GM19452 (cell line): ENCODE measurements at regions not wholly inside any gene's neighbourhood (a gene's known extent, or its start where the extent isn't known, plus 50 kb on each side); places are given as distances from the start of the nearest gene placed in this dataset.
"Not testable (repeated sequence)": the region's sequence is repeated elsewhere in the genome, so short reads cannot be mapped to it uniquely, and the experiment has no call there.

Experiments
- ATAC-seq: cut with Tn5 transposase; IDR thresholded peaks from one replicate; pipeline ENCODE4 v1.9.1; 2021; ENCODE audit not compliant: unreplicated experiment

- not testable (repeated sequence) for ATAC-seq
Measured at GRCh38 chr6:140258302-140258701, 883.9 kb upstream of the CITED2 start.

GRCh38 chr6:140256248-140256647 is 881.8 kb upstream of the CITED2 start:
- ATAC-seq, result no peak

GRCh38 chr6:140253096-140253495 is 878.6 kb upstream of the CITED2 start:
- no peak for ATAC-seq

- ATAC-seq, result no peak
Measured at GRCh38 chr6:140252099-140252498, 877.7 kb upstream of the CITED2 start.

GRCh38 chr6:140245296-140246040 is 871.0 kb upstream of the CITED2 start:
- no peak for ATAC-seq

GRCh38 chr6:140237251-140237650 is 862.8 kb upstream of the CITED2 start:
- ATAC-seq, result no peak

- ATAC-seq, result no peak
Measured at GRCh38 chr6:140236732-140237131, 862.3 kb upstream of the CITED2 start.

- no peak for ATAC-seq
Measured at GRCh38 chr6:140230282-140230681, 855.8 kb upstream of the CITED2 start.

GRCh38 chr6:140228491-140228890 is 854.0 kb upstream of the CITED2 start:
- no peak for ATAC-seq

- no peak for ATAC-seq
Measured at GRCh38 chr6:140226637-140227036, 852.2 kb upstream of the CITED2 start.

- ATAC-seq, result no peak
Measured at GRCh38 chr6:140225701-140226436, 851.4 kb upstream of the CITED2 start.

GRCh38 chr6:140217283-140217682 is 842.8 kb upstream of the CITED2 start:
- no peak for ATAC-seq

GRCh38 chr6:140209775-140210174 is 835.3 kb upstream of the CITED2 start:
- ATAC-seq, result no peak

- no peak for ATAC-seq
Measured at GRCh38 chr6:140208286-140208685, 833.8 kb upstream of the CITED2 start.

- ATAC-seq, result no peak
Measured at GRCh38 chr6:140205795-140206593, 831.5 kb upstream of the CITED2 start.

- ATAC-seq, result no peak
Measured at GRCh38 chr6:140204154-140204553, 829.7 kb upstream of the CITED2 start.

- ATAC-seq, result no peak
Measured at GRCh38 chr6:140203661-140204147, 829.3 kb upstream of the CITED2 start.

- no peak for ATAC-seq
Measured at GRCh38 chr6:140202964-140203515, 828.6 kb upstream of the CITED2 start.

- no peak for ATAC-seq
Measured at GRCh38 chr6:140201787-140202458, 827.5 kb upstream of the CITED2 start.

- ATAC-seq, result no peak
Measured at GRCh38 chr6:140193269-140193668, 818.8 kb upstream of the CITED2 start.

- ATAC-seq, result no peak
Measured at GRCh38 chr6:140192018-140192417, 817.6 kb upstream of the CITED2 start.
